HG02571 (cell line): ENCODE measurements at regions not wholly inside any gene's neighbourhood (a gene's known extent, or its start where the extent isn't known, plus 50 kb on each side); places are given as distances from the start of the nearest gene placed in this dataset.

Experiments
- ATAC-seq: cut with Tn5 transposase; IDR thresholded peaks from one replicate; pipeline ENCODE4 v1.9.1; 2021; ENCODE audit warnings: mild to moderate bottlenecking, moderate library complexity; ENCODE audit not compliant: unreplicated experiment

- ATAC-seq = no peak
Measured at GRCh38 chr7:155201325-155202087, 96.2 kb upstream of the INSIG1 start.

GRCh38 chr7:155202106-155202871, 95.4 kb upstream of the INSIG1 start:
- no peak for ATAC-seq

DNA sequence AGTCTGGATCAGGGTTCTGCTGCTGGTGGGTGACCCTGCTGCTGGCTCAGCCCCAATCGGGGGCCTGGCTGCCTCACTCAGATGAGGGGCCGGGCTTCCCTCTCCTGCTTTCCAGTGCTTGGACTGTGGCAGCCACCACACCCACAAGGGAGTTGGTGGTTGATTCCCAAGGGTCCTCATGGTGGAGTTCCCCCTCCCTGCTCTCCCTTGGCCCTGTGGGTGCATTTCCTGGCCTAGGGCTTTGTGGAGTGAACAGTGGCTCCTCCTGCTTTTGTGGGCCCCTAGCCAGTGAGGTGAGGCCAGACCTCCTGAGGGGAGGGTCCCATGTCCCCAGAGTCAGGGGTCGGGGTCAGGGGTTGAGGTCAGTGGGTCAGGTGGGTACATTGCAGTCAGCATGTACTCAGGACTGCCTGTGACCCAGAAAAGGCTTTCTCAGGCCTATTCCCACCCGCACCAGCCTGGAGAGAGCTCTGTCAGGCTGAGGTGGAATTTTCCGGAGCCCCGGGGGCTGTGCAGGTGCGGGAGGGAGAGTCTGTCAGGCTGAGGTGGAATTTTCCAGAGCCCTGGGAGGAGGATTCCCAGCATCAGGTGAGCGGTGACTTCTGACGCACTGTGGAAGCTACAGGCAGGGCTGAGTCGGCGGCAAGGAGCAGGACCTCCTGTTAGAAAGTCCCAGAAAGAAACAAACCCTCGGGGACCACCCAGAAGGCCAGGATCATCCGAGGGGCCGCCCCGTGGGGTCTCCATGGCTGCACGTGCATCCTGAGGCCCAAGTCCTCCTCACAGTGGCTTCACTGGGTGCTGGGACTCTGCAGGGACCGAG, 94.4 kb upstream of the INSIG1 start:
- ATAC-seq = no peak

DNA sequence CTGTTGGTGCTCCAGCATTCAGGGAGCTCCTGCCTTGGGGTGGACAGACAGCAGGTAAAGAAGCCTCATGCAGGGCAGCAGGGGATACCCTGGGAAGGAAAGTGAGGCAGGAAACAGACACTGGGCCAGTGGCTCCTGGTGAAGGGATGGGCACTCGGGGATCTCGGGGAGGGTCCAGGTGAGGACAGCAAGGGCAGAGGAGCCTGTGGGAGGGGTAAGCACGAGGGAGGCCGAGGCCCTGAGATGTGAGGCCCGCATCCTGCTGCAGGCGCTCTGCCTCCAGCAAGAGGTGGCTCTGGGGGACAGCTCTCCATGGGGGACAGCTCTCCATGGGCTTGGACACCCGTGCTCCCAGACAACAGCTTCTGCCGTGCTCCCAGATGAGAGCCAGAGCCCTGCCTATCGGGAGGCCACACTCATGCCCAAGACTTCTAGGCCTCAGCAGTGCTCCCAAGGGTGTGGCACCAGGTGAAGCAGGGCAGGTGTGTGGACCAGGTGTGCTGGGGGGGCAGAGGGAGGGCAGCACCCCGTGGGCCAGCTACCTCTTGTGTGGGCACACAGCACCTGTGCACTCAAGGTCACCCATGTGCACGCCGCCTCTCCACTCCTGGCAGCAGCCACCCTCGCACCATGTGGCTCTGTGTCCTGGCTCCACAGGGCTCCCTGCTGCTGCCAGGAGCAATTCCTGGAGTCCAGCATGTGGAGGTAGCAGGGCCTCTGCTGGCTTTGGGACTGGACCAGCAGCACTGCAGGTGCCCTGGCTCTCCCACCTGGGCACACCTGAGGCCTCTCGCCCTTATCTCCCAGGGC, 93.6 kb upstream of the INSIG1 start:
- no peak for ATAC-seq

GRCh38 chr7:155204744-155205367, 92.8 kb upstream of the INSIG1 start:
- ATAC-seq = no peak

GRCh38 chr7:155205368-155206317, 92.0 kb upstream of the INSIG1 start:
- ATAC-seq = peak; percentile 83

GRCh38 chr7:155206318-155207020, 91.2 kb upstream of the INSIG1 start:
- ATAC-seq = peak; percentile 39

GRCh38 chr7:155207326-155208002, 90.2 kb upstream of the INSIG1 start:
- ATAC-seq = no peak

DNA sequence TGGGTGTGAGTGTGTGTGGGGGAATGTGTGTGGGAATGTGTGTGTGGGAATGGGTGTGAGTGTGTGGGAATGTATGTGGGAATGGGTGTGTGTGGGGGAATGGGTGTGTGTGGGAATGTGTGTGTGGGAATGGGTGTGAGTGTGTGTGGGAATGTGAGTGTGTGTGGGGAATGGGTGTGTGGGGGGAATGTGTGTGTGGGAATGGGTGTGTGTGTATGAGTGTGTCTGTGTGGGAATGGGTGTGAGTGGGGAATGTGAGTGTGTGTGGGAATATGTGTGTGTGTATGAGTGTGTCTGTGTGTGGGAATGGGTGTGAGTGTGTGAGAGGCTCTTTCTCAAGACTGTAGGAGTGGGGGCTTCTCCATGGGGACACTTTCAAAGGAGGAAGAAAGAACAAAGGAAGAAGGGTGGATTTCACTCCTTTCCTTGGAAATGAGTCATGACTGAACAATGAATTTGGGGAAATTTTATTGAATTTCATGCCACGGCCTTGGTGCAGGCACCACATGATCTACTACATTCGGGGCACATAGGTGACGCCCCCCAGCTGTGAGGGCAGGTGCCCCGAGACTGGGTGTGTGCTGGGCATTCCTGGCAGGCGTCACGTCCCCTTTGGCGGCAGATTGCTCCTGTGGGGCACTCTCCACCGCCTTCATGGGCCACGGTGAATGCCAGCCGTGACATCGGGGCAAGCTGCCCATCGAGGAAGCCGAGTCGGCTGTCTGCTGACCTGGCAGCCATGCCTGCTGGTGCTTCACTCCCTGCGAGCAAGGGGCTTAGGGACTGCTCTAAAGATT, 88.8 kb upstream of the INSIG1 start:
- ATAC-seq = no peak

DNA sequence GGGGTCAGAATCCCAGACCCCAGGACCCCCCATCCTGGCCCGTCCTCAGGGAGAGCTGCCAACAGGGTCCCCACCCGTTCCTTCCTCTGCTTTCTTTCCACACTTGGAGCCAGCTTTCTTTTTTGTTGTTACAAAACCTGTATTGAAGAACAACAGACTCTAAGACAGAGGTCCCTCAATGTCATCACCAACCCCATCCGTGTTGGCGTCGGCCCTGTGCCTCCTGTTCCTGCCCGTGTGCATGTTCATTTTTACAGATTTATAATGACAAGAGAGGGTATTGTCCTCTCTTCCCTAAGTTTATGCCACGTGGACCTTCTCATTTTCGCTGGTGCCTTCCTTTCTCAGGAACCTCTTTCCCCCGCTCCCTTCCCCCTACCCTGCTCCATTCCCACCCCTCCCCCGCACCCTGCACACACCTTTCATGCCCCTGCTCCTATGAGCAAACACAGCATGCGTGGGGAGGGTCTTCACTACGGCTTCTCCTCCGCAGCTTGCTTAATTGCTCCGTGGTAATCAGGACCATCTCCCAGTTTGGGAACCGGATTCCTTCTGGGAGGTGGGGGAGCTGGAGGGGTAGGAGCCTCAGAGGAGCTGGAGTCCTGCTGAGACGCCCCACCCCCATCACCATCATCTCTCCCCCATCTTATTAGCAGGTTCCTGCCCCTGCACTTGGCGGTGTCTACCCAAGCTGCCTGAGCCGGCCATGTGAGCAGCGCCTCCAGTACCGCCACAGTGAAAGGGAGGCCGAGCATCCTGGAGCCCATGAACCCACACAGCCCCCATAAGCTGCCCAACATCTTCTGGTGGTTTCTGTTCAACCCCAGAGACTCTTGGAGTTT, 88.0 kb upstream of the INSIG1 start:
- ATAC-seq = no peak

- ATAC-seq = no peak
Measured at GRCh38 chr7:155210356-155210755, 87.3 kb upstream of the INSIG1 start.

DNA sequence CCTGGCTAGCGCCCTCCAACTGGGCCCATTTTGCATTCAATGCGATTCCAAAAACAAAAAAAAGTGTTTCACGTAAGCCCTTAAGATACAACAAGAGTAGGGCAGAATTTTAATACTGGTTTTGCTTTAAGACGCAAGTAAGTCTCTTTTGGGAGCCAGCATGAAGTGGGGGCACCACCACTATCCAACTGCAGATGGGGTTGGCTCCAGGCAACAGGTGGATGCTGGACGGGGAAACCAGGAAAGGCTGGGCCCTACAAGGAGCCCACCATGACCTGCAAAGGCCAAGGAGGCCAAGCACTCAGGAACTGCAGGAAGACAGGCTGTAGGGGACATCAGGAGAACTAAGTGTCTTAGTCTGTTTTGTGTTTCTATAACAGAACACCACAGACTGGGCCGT, 86.5 kb upstream of the INSIG1 start:
- no peak for ATAC-seq

DNA sequence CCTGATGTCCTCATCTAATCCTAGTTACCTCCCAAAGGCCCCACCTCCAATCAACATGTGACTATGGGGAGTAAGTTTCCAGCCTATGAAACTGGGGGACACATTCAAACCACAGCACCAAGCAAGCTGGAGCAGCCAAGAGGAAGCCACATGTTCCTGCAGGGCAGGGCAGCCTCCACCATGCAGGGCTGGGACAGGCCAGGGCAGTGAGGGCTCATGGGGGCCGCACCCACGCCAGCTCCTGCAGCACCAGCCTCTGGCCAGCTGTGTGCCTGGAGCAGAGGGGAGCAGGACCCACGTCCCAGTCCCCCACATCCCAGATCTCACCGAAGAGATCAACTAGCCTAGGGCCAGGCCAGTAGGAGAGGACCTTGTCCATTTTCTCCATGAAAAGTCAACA, 85.9 kb upstream of the INSIG1 start:
- no peak for ATAC-seq

DNA sequence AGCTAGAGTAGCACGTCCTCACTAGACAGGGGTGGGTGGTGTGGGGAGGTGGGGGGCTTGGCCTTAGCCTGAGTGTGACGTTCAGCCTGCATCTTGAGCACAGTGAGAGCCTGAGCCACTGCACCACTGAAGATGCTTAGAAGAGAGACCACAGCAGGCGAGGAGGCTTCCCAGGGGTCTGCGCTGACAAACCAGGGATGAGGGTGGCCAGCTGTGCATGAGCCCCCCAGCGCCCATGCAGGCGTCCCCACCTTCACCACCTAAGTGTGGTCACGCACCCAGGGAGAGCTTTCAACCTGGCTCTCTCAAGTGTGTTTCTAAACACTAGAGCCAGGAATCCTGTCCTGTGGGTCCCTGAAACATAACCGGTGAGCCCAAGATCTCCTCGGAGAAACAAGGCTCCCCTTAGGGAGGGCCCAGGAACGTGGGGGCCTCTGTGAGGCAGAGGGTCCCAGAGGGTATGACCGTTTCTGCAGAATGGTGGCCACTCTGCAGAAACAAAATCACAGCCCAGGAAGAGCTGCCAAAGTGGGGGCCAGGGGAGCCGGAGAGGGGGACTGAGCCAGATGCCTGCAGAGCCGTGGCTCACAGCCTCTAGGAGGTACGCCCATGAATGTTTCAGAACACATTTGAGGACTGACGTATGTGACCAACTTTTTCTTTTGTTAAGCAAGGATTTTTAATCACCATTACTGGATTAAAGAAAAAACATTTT, 85.2 kb upstream of the INSIG1 start:
- no peak for ATAC-seq

DNA sequence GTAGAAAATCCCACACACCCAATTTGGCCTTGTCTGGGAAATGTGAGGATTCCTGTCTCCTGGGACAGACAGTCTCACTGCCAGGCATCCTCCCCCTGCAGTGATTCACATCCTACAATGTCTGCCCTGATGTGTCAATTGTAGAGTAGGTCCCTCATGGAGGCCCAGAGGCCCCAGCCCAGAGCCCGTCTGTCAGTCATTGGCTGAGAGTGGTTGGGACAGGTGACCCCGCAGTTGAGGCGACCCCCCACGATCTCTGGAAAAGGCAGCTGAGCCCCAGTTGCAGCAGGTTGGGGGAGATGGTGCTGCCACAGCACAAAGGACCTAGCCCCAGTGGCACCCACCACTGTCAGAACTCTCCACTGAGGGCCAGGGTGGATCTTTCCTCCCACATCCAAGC, 84.3 kb upstream of the INSIG1 start:
- ATAC-seq = no peak
